Neuronal stem cell (in vitro differentiated cells): ENCODE measurements at regions not wholly inside any gene's neighbourhood (a gene's known extent, or its start where the extent isn't known, plus 50 kb on each side); places are given as distances from the start of the nearest gene placed in this dataset.

Source experiments
- DNase-seq: peaks from one replicate; pipeline ENCODE4 v3.0.0-alpha.2; 2013; ENCODE audit warnings: low spot score
- H2AFZ ChIP-seq: one replicate; pipeline ENCODE4 v1.6.1; 2013; ENCODE audit warnings: mild to moderate bottlenecking, low read length, inconsistent platforms
- H2AK5ac ChIP-seq: 2 replicates; pipeline ENCODE4 v1.6.1; 2013; ENCODE audit warnings: low read depth, mild to moderate bottlenecking, inconsistent platforms, low read length, moderate library complexity, mixed read lengths
- H2BK120ac ChIP-seq: 2 replicates; pipeline ENCODE4 v1.6.1; 2013; ENCODE audit warnings: low read depth, mild to moderate bottlenecking, inconsistent platforms, low read length, moderate library complexity, mixed read lengths
- H2BK12ac ChIP-seq: one replicate; pipeline ENCODE4 v1.6.1; 2013; ENCODE audit warnings: low read length, inconsistent platforms
- H2BK15ac ChIP-seq: 2 replicates; pipeline ENCODE4 v1.6.1; 2013; ENCODE audit warnings: mild to moderate bottlenecking, low read length, inconsistent platforms, mixed read lengths
- H2BK5ac ChIP-seq: one replicate; pipeline ENCODE4 v1.6.1; 2013; ENCODE audit warnings: inconsistent platforms, mild to moderate bottlenecking, low read length, moderate library complexity
- H3K14ac ChIP-seq: one replicate; pipeline ENCODE4 v1.6.1; 2013; ENCODE audit warnings: low read length, inconsistent platforms
- H3K18ac ChIP-seq: 2 replicates; pipeline ENCODE4 v1.6.1; 2013; ENCODE audit warnings: low read length, inconsistent platforms
- H3K23ac ChIP-seq: 2 replicates; pipeline ENCODE4 v1.6.1; 2013; ENCODE audit warnings: low read depth, mild to moderate bottlenecking, mixed read lengths, low read length, inconsistent platforms; ENCODE audit not compliant: poor library complexity
- H3K27ac ChIP-seq: replicated peaks from 3 replicates; pipeline ENCODE4 v1.5.1; 2013; ENCODE audit warnings: low read length, inconsistent platforms
- H3K27me3 ChIP-seq, 3 experiments: 2 replicates each; pipeline ENCODE4 v1.6.1; 2013; ENCODE audit warnings: low read length in 3 of 3, mild to moderate bottlenecking in 2 of 3, inconsistent platforms in 1 of 3, low read depth in 1 of 3, mixed read lengths in 1 of 3, moderate library complexity in 1 of 3; ENCODE audit not compliant: control insufficient read depth in 3 of 3, insufficient read depth in 3 of 3
- H3K36me3 ChIP-seq, 2 donors: replicated peaks in 1 of 2; 2 replicates each; pipeline ENCODE4 v1.6.1; 2013; ENCODE audit warnings: low read length in 2 of 2; ENCODE audit not compliant: control insufficient read depth in 2 of 2, insufficient read depth in 2 of 2
- H3K4ac ChIP-seq: 2 replicates; pipeline ENCODE4 v1.6.1; 2013; ENCODE audit warnings: inconsistent platforms, mild to moderate bottlenecking, low read length, moderate library complexity
- H3K4me1 ChIP-seq, 2 donors: 1 replicate in 1 of 2; 2 replicates in 1 of 2; pipeline ENCODE4 v1.6.1; 2013; ENCODE audit warnings: low read length in 2 of 2, low read depth in 1 of 2; ENCODE audit not compliant: control insufficient read depth in 2 of 2, insufficient read depth in 1 of 2
- H3K4me2 ChIP-seq: one replicate; pipeline ENCODE4 v1.6.1; 2013; ENCODE audit warnings: mild to moderate bottlenecking, low read length, inconsistent platforms; ENCODE audit not compliant: insufficient read depth, poor library complexity, severe bottlenecking
- H3K4me3 ChIP-seq, 2 donors: 2 replicates each; pipeline ENCODE4 v1.5.1; 2013; ENCODE audit warnings: low read length in 2 of 2, mild to moderate bottlenecking in 2 of 2, inconsistent platforms in 1 of 2, moderate library complexity in 1 of 2
- H3K79me1 ChIP-seq: one replicate; pipeline ENCODE4 v1.6.1; 2013; ENCODE audit warnings: low read depth, mild to moderate bottlenecking, inconsistent platforms, low read length, moderate library complexity
- H3K9ac ChIP-seq: one replicate; pipeline ENCODE4 v1.6.1; 2013; ENCODE audit warnings: mild to moderate bottlenecking, low read depth, low read length, inconsistent platforms; ENCODE audit not compliant: poor library complexity
- H3K9me3 ChIP-seq, 2 donors: replicated peaks in 1 of 2; 2 replicates each; pipeline versions ENCODE3 to v1.6.1; 2013; ENCODE audit warnings: low read length in 2 of 2, mild to moderate bottlenecking in 2 of 2, inconsistent platforms in 1 of 2, low read depth in 1 of 2, mixed read lengths in 1 of 2, moderate library complexity in 1 of 2; ENCODE audit not compliant: control insufficient read depth in 2 of 2, insufficient read depth in 1 of 2
- H4K8ac ChIP-seq: one replicate; pipeline ENCODE4 v1.6.1; 2013; ENCODE audit warnings: low read depth, mild to moderate bottlenecking, inconsistent platforms, low read length, moderate library complexity
- H4K91ac ChIP-seq: one replicate; pipeline ENCODE4 v1.6.1; 2013; ENCODE audit warnings: low read length, low read depth, mild to moderate bottlenecking, inconsistent platforms; ENCODE audit not compliant: poor library complexity
- WGBS, 2 donors: extraction: QIAGEN DNeasy Blood & Tissue Kit; methylation state at CpG; one replicate each; pipeline ENCODE4 v1.1.7; 2013; ENCODE audit warnings: missing lambda C conversion rate in 2 of 2, mixed read lengths in 1 of 2; ENCODE audit not compliant: insufficient read length in 2 of 2, insufficient replicate concordance in 1 of 2; ENCODE audit errors: extremely low coverage in 2 of 2; 5-methylcytosine and 5-hydroxymethylcytosine counted together

- H3K4ac ChIP-seq, result no peak overlapping the region
- no peak for DNase-seq
- no peak overlapping the region for H3K4me3 ChIP-seq
- no peak overlapping the region for H3K9ac ChIP-seq
- no peak overlapping the region for H2BK12ac ChIP-seq
- WGBS, 2 donors, result no CpG with 5 or more reads among the region's 11 CpGs
- no peaks in the 10 kb centered on the region for H3K9me3 ChIP-seq
- no peak overlapping the region for H2AK5ac ChIP-seq
- no peak overlapping the region for H3K23ac ChIP-seq
- no peak overlapping the region for H2BK5ac ChIP-seq
- no peak overlapping the region for H2BK120ac ChIP-seq
- no peak overlapping the region for H3K14ac ChIP-seq
- no peaks in the 10 kb centered on the region for H3K79me1 ChIP-seq
- no peaks in the 10 kb centered on the region for H3K4me1 ChIP-seq
- no peaks in the 10 kb centered on the region for H3K36me3 ChIP-seq
- no peak overlapping the region for H3K18ac ChIP-seq
- no peak overlapping the region for H3K27ac ChIP-seq
- no peak overlapping the region for H4K8ac ChIP-seq
- H3K4me2 ChIP-seq, result no peak overlapping the region
- no peak overlapping the region for H4K91ac ChIP-seq
- no peak overlapping the region for H2BK15ac ChIP-seq
- H2AFZ ChIP-seq, result no peak overlapping the region
- no peaks in the 10 kb centered on the region for H3K27me3 ChIP-seq
These were observed 1219.8 kb upstream of the RAG2 start for GRCh38 chr11:37817727-37818270.

GRCh38 chr11:37812281-37812880, 1214.3 kb upstream of the RAG2 start:
- Histone ChIP-seq H3K4me2 (no peak overlapping the region), H3K36me3 (no peaks in the 10 kb centered on the region), H2AFZ (peak overlapping the region; percentile 53), H2BK5ac (peak overlapping the region; percentile 35), H3K9me3 (no peaks in the 10 kb centered on the region), H3K4me3 (no peak overlapping the region), H3K4me1 (no peaks in the 10 kb centered on the region), H3K4ac (no peak overlapping the region), H2BK15ac (no peak overlapping the region), H2BK120ac (no peak overlapping the region), H3K27me3 (no peaks in the 10 kb centered on the region), H3K23ac (no peak overlapping the region), H4K8ac (peak overlapping the region; percentile 82), H2AK5ac (no peak overlapping the region), H2BK12ac (no peak overlapping the region), H4K91ac (no peak overlapping the region), H3K79me1 (no peaks in the 10 kb centered on the region), H3K27ac (no peak overlapping the region), H3K14ac (peak overlapping the region; percentile 98), H3K9ac (no peak overlapping the region), H3K18ac (no peak overlapping the region)
- no CpG with 5 or more reads among the region's 16 CpGs for WGBS, 2 donors
- no peak for DNase-seq

- H4K8ac ChIP-seq, result no peak overlapping the region
- H3K36me3 ChIP-seq, result no peaks in the 10 kb centered on the region
- no peaks in the 10 kb centered on the region for H3K4me1 ChIP-seq
- no peaks in the 10 kb centered on the region for H3K27me3 ChIP-seq
- no peak overlapping the region for H3K14ac ChIP-seq
- H3K9ac ChIP-seq, result peak overlapping the region; percentile 7
- H2AK5ac ChIP-seq, result no peak overlapping the region
- H2AFZ ChIP-seq, result no peak overlapping the region
- DNase-seq, result no peak
- no peak overlapping the region for H2BK15ac ChIP-seq
- H3K9me3 ChIP-seq, result no peaks in the 10 kb centered on the region
- H3K4me3 ChIP-seq, result peak overlapping the region in 1 of 2 donors; percentile 16
- no peak overlapping the region for H3K4me2 ChIP-seq
- WGBS, 2 donors, result no CpG with 5 or more reads among the region's 7 CpGs
- H3K23ac ChIP-seq, result no peak overlapping the region
- H4K91ac ChIP-seq, result no peak overlapping the region
- H2BK120ac ChIP-seq, result no peak overlapping the region
- H2BK5ac ChIP-seq, result no peak overlapping the region
- H3K4ac ChIP-seq, result no peak overlapping the region
- H2BK12ac ChIP-seq, result no peak overlapping the region
- H3K79me1 ChIP-seq, result no peaks in the 10 kb centered on the region
- H3K27ac ChIP-seq, result no peak overlapping the region
- peak overlapping the region; percentile 11 for H3K18ac ChIP-seq
These were observed 1213.3 kb upstream of the RAG2 start for GRCh38 chr11:37811349-37811748.

- H2BK5ac ChIP-seq, result no peak overlapping the region
- no peak overlapping the region for H3K14ac ChIP-seq
These were observed 1206.6 kb upstream of the RAG2 start for GRCh38 chr11:37804666-37805065.

More at GRCh38 chr11:37804666-37805065, 1206.6 kb upstream of the RAG2 start:
- WGBS, 2 donors, result no CpG with 5 or more reads among the region's 2 CpGs
- Histone ChIP-seq H2AK5ac (no peak overlapping the region), H3K23ac (no peak overlapping the region), H2BK120ac (no peak overlapping the region), H4K91ac (no peak overlapping the region), H3K9ac (no peak overlapping the region), H3K9me3 (no peaks in the 10 kb centered on the region), H3K36me3 (no peaks in the 10 kb centered on the region), H2BK15ac (no peak overlapping the region), H3K27me3 (no peaks in the 10 kb centered on the region), H3K27ac (no peak overlapping the region), H3K79me1 (no peaks in the 10 kb centered on the region), H3K4me3 (no peak overlapping the region), H2AFZ (no peak overlapping the region), H3K4me1 (no peaks in the 10 kb centered on the region), H3K4me2 (no peak overlapping the region), H2BK12ac (no peak overlapping the region), H4K8ac (no peak overlapping the region), H3K18ac (no peak overlapping the region), H3K4ac (no peak overlapping the region)
- no peak for DNase-seq
